ENCODE measurements at regions not wholly inside any gene's neighbourhood (a gene's known extent, or its start where the extent isn't known, plus 50 kb on each side); places are given as distances from the start of the nearest gene placed in this dataset.

- no peak for TF ChIP-seq EZH2 (IDR thresholded peaks at IDR 0.05; ENCODE audit: low read length, unreplicated experiment)
- no peak for TF ChIP-seq CTCF (conservative IDR thresholded peaks at IDR 0.05; ENCODE audit: low read depth, low read length)
- no peak for TF ChIP-seq EZH2phosphoT487 (IDR thresholded peaks at IDR 0.05; ENCODE audit: borderline replicate concordance, low read length)
Observed at GRCh38 chr5:101796427-101796826, 499.7 kb downstream of the SLCO4C1 start.

Measured in PC-3 (cell line).